GM13976 (cell line): ENCODE measurements at regions not wholly inside any gene's neighbourhood (a gene's known extent, or its start where the extent isn't known, plus 50 kb on each side); places are given as distances from the start of the nearest gene placed in this dataset.

Experiments
- DNase-seq: peaks from one replicate; pipeline ENCODE4 v3.0.0; 2012; ENCODE audit warnings: low spot score
- CTCF ChIP-seq: IDR thresholded peaks from 2 replicates; pipeline ENCODE4 v1.5.1; 2012; ENCODE audit warnings: borderline replicate concordance, mild to moderate bottlenecking; ENCODE audit not compliant: insufficient read depth; ENCODE audit errors: extremely low read depth, missing control alignments, control extremely low read depth
- in situ Hi-C: fragments of 300-500 bp; cut with MboI; formaldehyde crosslinking; loops from one replicate; pipeline ENCODE4 v1.12.0; 2022; ENCODE audit warnings: low sequenced_read_pairs, mixed read lengths, inconsistent platforms; ENCODE audit not compliant: unreplicated experiment

GRCh38 chr20:61159957-61160686 is 91.9 kb upstream of the CDH4 start:
- no peak for TF ChIP-seq CTCF
- in situ Hi-C loops = no loop called here
- no peak for DNase-seq

GRCh38 chr20:61161726-61162390 is 90.2 kb upstream of the CDH4 start:
- DNase-seq = no peak
- TF ChIP-seq CTCF = no peak
- in situ Hi-C loops = no loop called here

GRCh38 chr20:61162451-61162850 is 89.6 kb upstream of the CDH4 start:
- no peak for DNase-seq
- TF ChIP-seq CTCF = no peak
- in situ Hi-C loops = no loop called here

- in situ Hi-C loops = no loop called here
- no peak for DNase-seq
- no peak for TF ChIP-seq CTCF
Measured at GRCh38 chr20:61163031-61163430, 89.0 kb upstream of the CDH4 start.

- TF ChIP-seq CTCF = no peak
- no peak for DNase-seq
- in situ Hi-C loops = no loop called here
Measured at GRCh38 chr20:61166324-61166723, 85.7 kb upstream of the CDH4 start.

- no peak for TF ChIP-seq CTCF
- no peak for DNase-seq
- in situ Hi-C loops = no loop called here
Measured at GRCh38 chr20:61168605-61169004, 83.5 kb upstream of the CDH4 start.

- TF ChIP-seq CTCF = no peak
- in situ Hi-C loops = no loop called here
- no peak for DNase-seq
Measured at GRCh38 chr20:61169874-61170273, 82.2 kb upstream of the CDH4 start.
